OCI-LY3 (cell line): ENCODE measurements at regions not wholly inside any gene's neighbourhood (a gene's known extent, or its start where the extent isn't known, plus 50 kb on each side); places are given as distances from the start of the nearest gene placed in this dataset.

Source experiments
- EZH2phosphoT487 ChIP-seq: fragments of 200-600 bp; shearing (Covaris generic); IDR thresholded peaks from 2 replicates; pipeline ENCODE4 v1.6.1; 2018; ENCODE audit warnings: antibody characterized with exemption, mixed run types, low read depth
- TF ChIP-seq, protein P1 (sequence below): fragments of 200-600, 300-600 bp; sonication (generic); IDR thresholded peaks from 2 replicates; pipeline ENCODE4 v1.5.1; 2014; ENCODE audit warnings: antibody characterized with exemption, low read length, low read depth

DNA sequence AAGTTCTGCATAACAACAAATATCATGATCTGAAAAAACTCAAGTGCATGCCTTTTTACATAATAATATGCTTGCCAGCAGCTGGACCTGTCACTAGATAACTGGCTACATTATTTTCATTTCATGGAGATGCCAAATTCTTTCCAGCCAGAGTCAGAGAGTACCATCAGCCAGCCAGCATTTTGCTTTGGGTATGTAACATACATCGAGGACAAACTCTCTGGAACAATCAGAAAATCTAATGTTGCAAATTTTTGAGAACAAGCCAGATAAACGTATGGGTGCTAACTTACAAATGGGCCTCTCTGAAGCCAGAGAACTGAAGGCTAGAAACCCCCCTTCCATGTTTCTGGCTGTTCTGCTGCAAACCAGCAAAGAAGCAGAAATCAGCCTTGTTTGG, 76.3 kb upstream of the BACE2 start:
- TF ChIP-seq, protein P1, sequence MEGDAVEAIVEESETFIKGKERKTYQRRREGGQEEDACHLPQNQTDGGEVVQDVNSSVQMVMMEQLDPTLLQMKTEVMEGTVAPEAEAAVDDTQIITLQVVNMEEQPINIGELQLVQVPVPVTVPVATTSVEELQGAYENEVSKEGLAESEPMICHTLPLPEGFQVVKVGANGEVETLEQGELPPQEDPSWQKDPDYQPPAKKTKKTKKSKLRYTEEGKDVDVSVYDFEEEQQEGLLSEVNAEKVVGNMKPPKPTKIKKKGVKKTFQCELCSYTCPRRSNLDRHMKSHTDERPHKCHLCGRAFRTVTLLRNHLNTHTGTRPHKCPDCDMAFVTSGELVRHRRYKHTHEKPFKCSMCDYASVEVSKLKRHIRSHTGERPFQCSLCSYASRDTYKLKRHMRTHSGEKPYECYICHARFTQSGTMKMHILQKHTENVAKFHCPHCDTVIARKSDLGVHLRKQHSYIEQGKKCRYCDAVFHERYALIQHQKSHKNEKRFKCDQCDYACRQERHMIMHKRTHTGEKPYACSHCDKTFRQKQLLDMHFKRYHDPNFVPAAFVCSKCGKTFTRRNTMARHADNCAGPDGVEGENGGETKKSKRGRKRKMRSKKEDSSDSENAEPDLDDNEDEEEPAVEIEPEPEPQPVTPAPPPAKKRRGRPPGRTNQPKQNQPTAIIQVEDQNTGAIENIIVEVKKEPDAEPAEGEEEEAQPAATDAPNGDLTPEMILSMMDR: no peak
- no peak for TF ChIP-seq EZH2phosphoT487
